GM23248 (cell line): ENCODE measurements at regions not wholly inside any gene's neighbourhood (a gene's known extent, or its start where the extent isn't known, plus 50 kb on each side); places are given as distances from the start of the nearest gene placed in this dataset.

Source experiments
- DNase-seq: peaks from one replicate; pipeline ENCODE4 v3.0.0-alpha.2; 2015
- H2AFZ ChIP-seq: fragments of 200-600 bp; sonication (generic); 2 replicates; pipeline ENCODE4 v1.6.1; 2016; ENCODE audit warnings: antibody characterized with exemption
- H3F3A ChIP-seq: fragments of 200-600 bp; sonication (generic); 2 replicates; pipeline ENCODE4 v1.6.1; 2016; ENCODE audit warnings: mild to moderate bottlenecking, antibody characterized with exemption, mixed run types; ENCODE audit not compliant: insufficient read depth
- H3K27ac ChIP-seq: fragments of 200-600 bp; sonication (generic); 2 replicates; pipeline ENCODE4 v1.5.1; 2016; ENCODE audit warnings: mild to moderate bottlenecking
- H3K27me3 ChIP-seq: fragments of 200-600 bp; sonication (generic); replicated peaks from 2 replicates; pipeline ENCODE4 v1.6.1; 2016; ENCODE audit warnings: mild to moderate bottlenecking; ENCODE audit not compliant: insufficient read depth
- H3K36me3 ChIP-seq: fragments of 200-600 bp; sonication (generic); 2 replicates; pipeline ENCODE4 v1.6.1; 2016; ENCODE audit warnings: low read depth, mild to moderate bottlenecking
- H3K4me1 ChIP-seq: fragments of 200-600 bp; sonication (generic); 2 replicates; pipeline ENCODE4 v1.6.1; 2016; ENCODE audit warnings: mild to moderate bottlenecking; ENCODE audit not compliant: insufficient read depth
- H3K4me2 ChIP-seq: fragments of 200-600 bp; sonication (generic); one replicate; pipeline ENCODE4 v1.6.1; 2016; ENCODE audit warnings: mild to moderate bottlenecking; ENCODE audit not compliant: unreplicated experiment
- H3K4me3 ChIP-seq: fragments of 200-600 bp; sonication (generic); 2 replicates; pipeline ENCODE4 v1.5.1; 2016; ENCODE audit warnings: mild to moderate bottlenecking
- H3K79me2 ChIP-seq: fragments of 200-600 bp; sonication (generic); 2 replicates; pipeline ENCODE4 v1.6.1; 2016; ENCODE audit warnings: mild to moderate bottlenecking; ENCODE audit not compliant: insufficient read depth
- H3K9ac ChIP-seq: fragments of 200-600 bp; sonication (generic); 2 replicates; pipeline ENCODE4 v1.6.1; 2016; ENCODE audit warnings: mild to moderate bottlenecking
- H3K9me2 ChIP-seq: fragments of 200-600 bp; sonication (generic); 2 replicates; pipeline ENCODE4 v1.6.1; 2016; ENCODE audit warnings: mixed run types, mild to moderate bottlenecking, moderate library complexity; ENCODE audit not compliant: insufficient read depth
- H3K9me3 ChIP-seq: fragments of 200-600 bp; sonication (generic); one replicate; pipeline ENCODE4 v1.6.1; 2017; ENCODE audit warnings: low read depth
- H4K20me1 ChIP-seq: fragments of 200-600 bp; sonication (generic); 2 replicates; pipeline ENCODE4 v1.6.0; 2016; ENCODE audit not compliant: insufficient read depth
- EZH2 ChIP-seq: fragments of 200-600 bp; sonication (generic); IDR thresholded peaks from 2 replicates; pipeline ENCODE4 v1.6.1; 2018; ENCODE audit warnings: antibody characterized with exemption, mild to moderate bottlenecking; ENCODE audit not compliant: insufficient read depth, poor library complexity, severe bottlenecking
- EZH2phosphoT487 ChIP-seq: fragments of 200-600 bp; sonication (generic); IDR thresholded peaks from 2 replicates; pipeline ENCODE4 v1.6.1; 2018; ENCODE audit warnings: antibody characterized with exemption, moderate library complexity, mild to moderate bottlenecking, low read depth; ENCODE audit not compliant: insufficient read depth
- WGBS, 2 experiments: methylation state at CpG; one replicate each; pipeline ENCODE4 v1.1.6; 2015 to 2017; ENCODE audit warnings: low lambda C conversion rate in 2 of 2, low coverage in 1 of 2; ENCODE audit errors: missing lambda C conversion rate in 2 of 2; 5-methylcytosine and 5-hydroxymethylcytosine counted together
- in situ Hi-C: fragments of 300-500 bp; cut with MboI; formaldehyde crosslinking; loops from 2 replicates; pipeline ENCODE4 v1.15.0; 2020

- Histone ChIP-seq H3F3A (no peaks in the 10 kb centered on the region), H2AFZ (no peak overlapping the region)
- 53 to 64% methylated on average over 1 of the region's 1 CpG for WGBS, 2 experiments
Observed at GRCh38 chr3:105238367-105238766, 128.3 kb upstream of the ALCAM start.

GRCh38 chr3:105243076-105243475, 123.6 kb upstream of the ALCAM start:
- H3K4me3 ChIP-seq: no peak overlapping the region
- H3K4me1 ChIP-seq: no peaks in the 10 kb centered on the region
- H3K4me2 ChIP-seq: no peak overlapping the region
- no peak overlapping the region for H2AFZ ChIP-seq
- no peaks in the 10 kb centered on the region for H3K9me3 ChIP-seq
- TF ChIP-seq EZH2phosphoT487: no peak
- no peak for TF ChIP-seq EZH2
- H3K27ac ChIP-seq: no peak overlapping the region
- no peaks in the 10 kb centered on the region for H3K27me3 ChIP-seq
- no peaks in the 10 kb centered on the region for H3K36me3 ChIP-seq
- H3K9me2 ChIP-seq: no peaks in the 10 kb centered on the region
- 50 to 51% methylated on average over 2 of the region's 2 CpGs for WGBS, 2 experiments
- DNase-seq: no peak
- in situ Hi-C loops: no loop called here
- no peaks in the 10 kb centered on the region for H3K79me2 ChIP-seq
- H3K9ac ChIP-seq: no peak overlapping the region
- H3F3A ChIP-seq: no peaks in the 10 kb centered on the region
- no peaks in the 10 kb centered on the region for H4K20me1 ChIP-seq

More at GRCh38 chr3:105238367-105238766, 128.3 kb upstream of the ALCAM start:
- TF ChIP-seq EZH2: no peak
- TF ChIP-seq EZH2phosphoT487: no peak
- no peak overlapping the region for H3K9ac ChIP-seq
- H3K79me2 ChIP-seq: no peaks in the 10 kb centered on the region
- H3K4me1 ChIP-seq: no peaks in the 10 kb centered on the region
- no peaks in the 10 kb centered on the region for H3K36me3 ChIP-seq
- no peak overlapping the region for H3K4me3 ChIP-seq
- H4K20me1 ChIP-seq: no peaks in the 10 kb centered on the region
- no peak for DNase-seq
- H3K9me2 ChIP-seq: no peaks in the 10 kb centered on the region
- H3K4me2 ChIP-seq: no peak overlapping the region
- no peaks in the 10 kb centered on the region; the same call in 1 of the 2 replicates for H3K27me3 ChIP-seq
- H3K27ac ChIP-seq: no peak overlapping the region
- in situ Hi-C loops: no loop called here
- no peaks in the 10 kb centered on the region for H3K9me3 ChIP-seq

- no peak for DNase-seq
- Histone ChIP-seq H3K79me2 (no peaks in the 10 kb centered on the region), H3K4me3 (no peak overlapping the region), H3K36me3 (no peaks in the 10 kb centered on the region), H3K27me3 (no peaks in the 10 kb centered on the region), H3K9ac (no peak overlapping the region), H3K4me2 (no peak overlapping the region), H4K20me1 (no peaks in the 10 kb centered on the region), H3K4me1 (no peaks in the 10 kb centered on the region), H3K9me3 (no peaks in the 10 kb centered on the region), H3F3A (no peaks in the 10 kb centered on the region), H3K9me2 (no peaks in the 10 kb centered on the region), H2AFZ (no peak overlapping the region), H3K27ac (no peak overlapping the region)
- 15 to 16% methylated on average over 3 of the region's 3 CpGs for WGBS, 2 experiments
- in situ Hi-C loops: no loop called here
- TF ChIP-seq EZH2phosphoT487 (no peak), EZH2 (no peak)
Observed at GRCh38 chr3:105246536-105246935, 120.2 kb upstream of the ALCAM start.

DNA sequence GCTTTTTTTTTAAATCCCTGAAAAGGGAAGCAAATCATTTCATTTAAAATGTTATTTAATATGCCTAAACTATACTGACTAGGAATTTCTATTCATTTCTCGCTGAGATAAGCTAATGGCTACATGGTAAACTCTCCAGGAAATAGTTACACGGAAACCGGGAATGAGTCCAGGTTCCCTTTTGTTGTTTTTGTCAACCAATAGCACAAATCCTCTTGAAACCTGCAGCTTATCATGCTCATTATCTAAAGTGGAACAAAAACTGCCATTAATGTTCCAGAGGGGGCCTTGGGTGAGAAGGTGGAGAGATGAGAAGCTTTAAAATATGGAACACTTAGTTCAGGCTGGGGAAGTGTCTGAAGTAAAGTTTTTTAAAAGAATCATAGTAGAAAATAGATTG, 113.5 kb upstream of the ALCAM start:
- Histone ChIP-seq H3K9me2 (no peaks in the 10 kb centered on the region), H4K20me1 (no peaks in the 10 kb centered on the region), H3K9me3 (no peaks in the 10 kb centered on the region), H2AFZ (no peak overlapping the region), H3K4me2 (no peak overlapping the region), H3K4me1 (no peaks in the 10 kb centered on the region), H3K4me3 (no peak overlapping the region), H3K79me2 (no peaks in the 10 kb centered on the region), H3K9ac (no peak overlapping the region), H3K27ac (no peak overlapping the region), H3F3A (no peaks in the 10 kb centered on the region), H3K27me3 (no peaks in the 10 kb centered on the region), H3K36me3 (no peaks in the 10 kb centered on the region)
- DNase-seq: no peak
- TF ChIP-seq EZH2 (no peak), EZH2phosphoT487 (no peak)
- WGBS, 2 experiments: 64 to 67% methylated on average over 3 of the region's 3 CpGs
- in situ Hi-C loops: no loop called here

- in situ Hi-C loops: no loop called here
- H3F3A ChIP-seq: no peaks in the 10 kb centered on the region
- H3K9me2 ChIP-seq: no peaks in the 10 kb centered on the region
- no peak overlapping the region for H3K27ac ChIP-seq
- no peak overlapping the region for H2AFZ ChIP-seq
- no peak overlapping the region for H3K4me2 ChIP-seq
- H4K20me1 ChIP-seq: no peaks in the 10 kb centered on the region
- H3K79me2 ChIP-seq: no peaks in the 10 kb centered on the region
- TF ChIP-seq EZH2phosphoT487 (no peak), EZH2 (no peak)
- WGBS, 2 experiments: 75 to 81% methylated on average over 2 of the region's 2 CpGs
- no peaks in the 10 kb centered on the region for H3K4me1 ChIP-seq
- H3K4me3 ChIP-seq: no peak overlapping the region
- no peaks in the 10 kb centered on the region for H3K27me3 ChIP-seq
- no peaks in the 10 kb centered on the region for H3K9me3 ChIP-seq
- H3K36me3 ChIP-seq: no peaks in the 10 kb centered on the region
- no peak for DNase-seq
- H3K9ac ChIP-seq: no peak overlapping the region
Observed at GRCh38 chr3:105254154-105254553, 112.6 kb upstream of the ALCAM start.
